NCI-H748 (cell line): ENCODE measurements at regions not wholly inside any gene's neighbourhood (a gene's known extent, or its start where the extent isn't known, plus 50 kb on each side); places are given as distances from the start of the nearest gene placed in this dataset.

Source experiments
- DNase-seq: peaks from one replicate; lab custom pipeline; 2025; ENCODE audit not compliant: unreplicated experiment; lab: John Stamatoyannopoulos, UW

DNA sequence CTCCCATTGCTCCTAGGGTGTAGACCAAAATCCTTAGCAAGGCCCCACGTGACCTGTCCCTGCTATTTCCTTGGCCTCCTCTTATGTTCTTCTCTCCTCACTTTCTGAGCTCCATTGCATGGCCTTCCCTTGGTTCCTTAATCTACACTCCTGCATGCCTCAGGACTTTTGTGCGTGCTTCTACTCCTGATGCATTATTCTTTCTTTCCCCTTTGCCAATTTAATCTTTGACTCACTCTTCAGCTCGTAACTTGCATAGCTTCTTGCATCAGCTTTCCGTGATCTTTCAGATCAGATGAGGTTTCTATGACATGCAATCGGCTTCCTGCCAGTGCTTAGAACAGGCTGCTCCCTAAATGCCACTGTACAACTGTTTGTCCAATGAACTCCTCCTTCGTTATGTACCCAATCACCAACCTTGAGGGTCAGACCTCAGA lies 261.6 kb upstream of the CADM1 start:
- no peak for DNase-seq

DNA sequence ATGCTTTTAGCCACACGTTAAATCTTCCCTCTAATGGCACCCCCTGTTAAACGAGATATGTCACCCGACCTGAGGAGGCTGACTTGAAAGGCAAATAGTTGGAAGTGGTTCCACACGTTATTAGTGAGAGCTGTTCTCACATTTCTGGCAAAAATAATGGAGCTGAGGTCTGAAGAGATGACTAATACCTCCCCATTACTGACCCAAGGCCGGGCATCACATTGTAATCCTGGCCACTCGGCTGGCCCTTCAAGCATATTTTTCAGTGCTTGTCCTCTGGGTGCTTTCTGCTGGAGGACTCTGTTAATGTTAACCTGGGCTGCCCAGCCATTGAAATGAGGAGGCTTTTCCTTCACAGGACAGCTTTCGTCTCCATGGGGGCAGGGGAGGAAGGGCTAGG lies 260.0 kb upstream of the CADM1 start:
- DNase-seq = no peak

DNA sequence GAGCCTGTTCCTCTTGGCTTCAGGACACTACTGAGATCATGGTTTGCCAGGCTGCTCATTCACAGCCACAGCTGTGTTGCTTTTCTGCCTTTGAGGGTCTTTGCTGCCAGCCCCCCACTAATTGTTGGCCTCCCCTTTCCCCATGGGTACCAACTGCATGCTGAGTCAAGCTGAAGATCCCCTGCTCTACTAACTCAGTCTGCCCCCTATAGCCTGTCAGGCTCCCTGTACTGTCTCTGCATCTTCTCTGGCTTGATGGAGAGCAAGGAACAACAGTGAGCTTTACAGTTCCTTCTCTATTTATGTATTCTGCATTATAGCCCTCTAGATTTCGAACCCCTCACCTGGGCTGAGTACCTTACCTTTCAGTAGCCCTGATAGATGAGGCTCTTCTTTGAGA lies 257.6 kb upstream of the CADM1 start:
- no peak for DNase-seq

DNA sequence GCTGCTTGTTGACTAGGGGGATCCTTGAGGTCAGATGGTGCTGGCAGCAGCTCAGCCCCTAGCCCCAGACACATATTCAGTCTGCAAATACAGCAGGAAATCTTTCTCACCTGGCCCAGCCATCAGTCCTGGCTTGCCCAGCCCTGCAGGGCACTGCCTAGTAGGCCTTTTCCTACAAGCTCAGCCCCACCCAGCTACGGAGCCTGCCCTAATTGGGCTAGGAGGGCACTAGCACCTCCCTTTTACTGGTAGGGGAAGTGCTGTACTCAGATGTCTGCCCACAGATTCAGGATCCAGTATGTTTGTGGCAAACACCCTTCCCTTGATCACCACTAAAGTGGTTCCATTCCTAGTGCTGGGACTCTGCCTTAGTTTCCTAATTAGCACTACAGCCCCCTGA lies 257.1 kb upstream of the CADM1 start:
- DNase-seq = no peak

GRCh38 chr11:115760461-115761320 lies 256.5 kb upstream of the CADM1 start:
- no peak for DNase-seq

- DNase-seq = no peak
Measured at GRCh38 chr11:115759622-115760460, 255.6 kb upstream of the CADM1 start.

DNA sequence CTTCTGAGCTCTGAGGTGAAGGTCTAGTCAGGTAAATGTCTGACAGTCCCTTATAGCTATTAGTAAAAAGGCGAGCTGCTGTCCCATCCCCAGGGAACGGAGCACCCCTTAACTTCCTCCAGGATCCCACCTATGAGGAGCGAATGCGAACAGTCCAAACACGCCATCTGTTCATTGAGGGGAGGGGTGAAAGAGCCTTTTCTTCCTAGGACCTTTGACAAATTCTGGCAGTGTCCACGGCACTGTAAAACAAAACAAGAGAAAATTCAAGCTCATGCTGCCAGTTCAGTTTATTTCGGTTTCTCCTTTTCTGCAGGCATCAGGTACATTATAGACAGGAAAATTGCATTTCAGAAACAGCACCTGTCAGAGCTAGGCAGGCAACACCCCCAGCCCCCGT lies 253.8 kb upstream of the CADM1 start:
- no peak for DNase-seq

DNA sequence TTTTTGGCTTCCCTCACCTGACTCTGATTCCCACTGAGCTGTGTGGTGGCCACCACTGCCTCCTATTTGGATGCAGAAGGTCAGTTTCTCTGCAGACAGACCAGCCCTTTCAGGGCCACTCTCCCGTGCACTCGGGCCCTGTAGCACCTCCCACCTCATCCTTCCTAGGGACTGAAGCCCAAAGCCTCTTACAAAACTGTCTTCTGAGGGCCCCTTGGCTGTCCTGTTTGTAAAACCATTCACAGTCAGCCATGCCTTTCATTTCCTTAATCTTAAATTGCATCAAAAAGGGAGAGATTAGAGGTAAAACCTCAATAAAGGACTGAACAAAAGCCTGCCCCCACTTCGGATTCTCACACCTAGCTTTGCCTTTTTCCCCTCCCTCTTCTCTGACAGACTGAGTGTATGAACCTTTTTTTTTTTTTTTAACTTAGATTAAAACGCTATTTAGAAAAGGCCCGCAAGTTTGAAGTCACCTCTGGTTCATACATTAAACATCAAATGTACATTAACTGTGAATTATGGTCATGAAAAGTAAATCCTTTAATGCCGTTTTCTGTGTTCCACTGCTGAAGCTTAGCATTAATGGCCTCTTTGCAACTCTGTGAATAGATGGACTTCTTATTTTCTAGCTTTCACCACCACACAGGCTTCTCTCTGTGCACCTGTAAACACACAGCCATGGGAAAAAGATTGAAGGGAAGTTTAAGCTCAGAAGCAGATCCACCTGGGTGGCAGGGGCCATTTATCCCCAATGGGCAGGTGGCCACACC lies 247.2 kb upstream of the CADM1 start:
- no peak for DNase-seq

DNA sequence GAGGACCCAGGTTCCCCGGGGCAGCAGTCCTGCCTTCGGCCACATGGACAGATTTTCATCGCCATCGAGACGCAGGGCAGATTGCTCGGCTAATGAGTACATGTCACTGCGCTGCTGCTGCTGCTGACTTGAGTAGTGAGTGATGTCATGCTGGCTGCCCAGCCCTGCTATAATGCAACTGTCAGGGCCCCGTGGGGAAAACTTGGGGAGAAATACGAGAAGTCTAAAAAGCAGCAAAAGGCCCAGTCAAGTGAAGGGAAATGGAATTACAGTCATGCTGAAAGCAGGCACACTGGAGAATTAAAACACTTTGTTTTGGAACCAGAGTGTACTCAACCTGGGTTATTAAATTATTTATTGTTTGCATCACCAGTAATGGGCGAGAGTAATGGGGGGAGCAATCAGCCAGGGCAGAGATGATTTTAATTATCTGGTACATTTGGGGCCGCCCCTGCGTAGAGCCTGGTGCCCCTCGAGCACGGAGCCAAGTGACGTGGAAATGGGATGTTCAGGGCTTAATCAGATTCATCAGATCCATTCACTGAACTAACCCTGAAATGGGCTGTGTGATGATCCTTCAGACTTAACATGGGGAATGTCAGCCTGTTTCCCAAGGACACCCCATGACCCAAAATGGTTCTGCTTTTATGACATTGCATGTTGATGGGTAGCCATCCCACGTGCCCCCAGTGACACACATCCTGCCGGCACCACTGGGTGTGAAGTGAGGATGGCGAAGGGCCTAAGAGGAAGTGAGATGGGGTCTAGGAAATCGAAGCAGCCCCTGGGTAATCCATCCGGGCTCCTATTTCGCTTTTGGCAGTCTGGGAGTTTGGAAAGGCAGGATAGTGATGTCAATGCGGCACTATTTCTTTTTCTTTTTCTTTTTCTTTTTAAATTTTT lies 241.6 kb upstream of the CADM1 start:
- no peak for DNase-seq

- no peak for DNase-seq
Measured at GRCh38 chr11:115745066-115745465, 240.9 kb upstream of the CADM1 start.

DNA sequence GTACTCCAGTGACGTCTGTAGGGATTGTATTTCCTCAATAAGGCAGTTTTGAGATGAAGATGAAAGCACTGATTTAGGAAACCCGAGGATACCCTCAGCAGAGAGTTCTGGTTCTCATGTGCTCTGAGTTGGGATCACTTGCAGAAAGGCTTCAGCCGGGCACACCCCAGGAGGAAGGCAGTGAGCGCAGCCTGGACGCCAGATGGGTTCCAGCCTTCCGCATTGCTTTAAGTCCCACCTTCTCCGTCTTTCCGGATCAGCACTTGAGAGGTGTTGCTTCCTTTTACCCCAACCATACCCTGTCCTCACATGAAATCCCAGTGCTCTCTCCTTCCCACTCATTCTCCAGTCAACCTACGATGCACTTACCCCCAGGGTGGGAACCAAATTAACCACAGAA lies 239.5 kb upstream of the CADM1 start:
- no peak for DNase-seq

DNA sequence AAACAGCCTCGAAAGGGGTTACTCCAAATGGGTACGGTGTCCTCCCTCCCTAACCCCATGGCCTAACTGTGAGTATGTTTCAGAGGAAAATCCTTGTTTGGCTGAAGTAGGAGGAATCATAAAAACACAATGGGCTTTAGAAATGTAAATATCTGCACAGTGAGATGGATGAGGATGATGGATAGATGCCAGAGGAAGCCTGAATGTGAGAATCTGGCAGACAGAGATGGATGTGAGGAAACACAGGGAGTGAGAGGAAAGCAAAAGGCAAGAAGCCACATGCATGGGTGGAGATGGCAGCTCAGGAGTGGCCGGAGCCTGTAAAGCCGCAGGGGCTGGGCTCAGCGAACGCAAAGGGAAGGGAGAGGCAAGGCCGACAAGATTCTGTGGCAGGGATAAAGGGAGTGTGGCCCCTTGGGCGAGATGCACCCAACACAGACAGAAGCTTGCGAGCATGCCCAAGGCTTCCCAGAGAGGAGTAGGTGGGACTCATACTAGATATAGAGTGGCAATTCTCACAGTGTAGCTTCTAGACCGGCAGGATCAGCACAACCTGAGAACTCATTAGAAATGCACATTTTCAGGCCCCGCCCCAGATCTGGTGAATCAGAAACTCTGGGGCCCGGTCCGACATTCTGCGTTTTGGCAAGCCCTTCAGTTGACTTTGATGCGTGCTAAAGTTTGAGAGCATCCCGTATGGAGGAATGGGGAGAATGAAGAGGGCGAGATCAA lies 237.3 kb upstream of the CADM1 start:
- DNase-seq = peak; percentile 91

GRCh38 chr11:115740324-115740723 lies 236.1 kb upstream of the CADM1 start:
- DNase-seq = no peak

- DNase-seq = no peak
Measured at GRCh38 chr11:115739878-115740277, 235.7 kb upstream of the CADM1 start.

GRCh38 chr11:115739146-115739545 lies 234.9 kb upstream of the CADM1 start:
- DNase-seq = no peak

- DNase-seq = no peak
Measured at GRCh38 chr11:115737875-115738274, 233.7 kb upstream of the CADM1 start.

GRCh38 chr11:115736146-115736545 lies 231.9 kb upstream of the CADM1 start:
- no peak for DNase-seq

DNA sequence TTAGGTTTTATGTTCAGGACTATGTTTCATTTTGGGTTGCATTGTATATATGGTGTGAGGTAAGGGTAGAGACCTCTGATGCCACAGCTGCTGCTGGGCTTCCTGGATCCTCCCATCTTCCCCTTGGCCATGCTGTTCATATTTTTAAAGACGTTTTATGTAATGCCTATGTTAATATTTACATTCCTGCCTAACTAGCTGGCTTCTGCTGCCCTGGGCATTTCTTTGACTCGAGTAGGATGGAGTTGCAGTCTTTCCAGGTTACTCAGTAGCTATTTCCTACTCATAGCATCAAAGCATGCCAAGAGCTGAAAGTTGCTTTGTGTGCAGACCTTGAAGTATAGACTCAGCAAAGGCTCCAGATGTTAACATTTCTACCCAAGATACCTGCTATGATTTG lies 220.5 kb upstream of the CADM1 start:
- no peak for DNase-seq

DNA sequence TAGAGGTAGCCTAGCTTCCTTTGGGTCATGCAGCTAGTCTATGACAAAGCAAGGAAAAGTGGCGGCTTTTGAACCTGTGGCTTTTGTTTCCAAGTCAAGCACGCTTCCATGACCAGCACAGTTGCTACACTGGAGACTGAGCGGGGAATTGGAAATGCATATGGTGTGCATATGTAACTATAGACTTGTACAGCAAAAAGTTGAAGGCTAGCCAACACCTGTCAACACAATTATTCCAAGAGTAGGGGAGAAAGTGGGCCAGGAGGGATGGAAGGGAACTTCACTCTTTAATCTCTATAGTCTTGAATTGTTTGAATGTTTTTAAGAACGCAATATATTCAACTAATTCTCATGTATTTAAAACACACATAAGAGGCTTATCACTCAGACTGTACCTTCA lies 218.5 kb upstream of the CADM1 start:
- DNase-seq = no peak
